ENCODE measurements at regions not wholly inside any gene's neighbourhood (a gene's known extent, or its start where the extent isn't known, plus 50 kb on each side); places are given as distances from the start of the nearest gene placed in this dataset.

GRCh38 chr9:1469996-1470395 is 419.8 kb downstream of the DMRT2 start:
- TF ChIP-seq CTCF (IDR thresholded peaks at IDR 0.05; ENCODE audit: low read depth, low read length): no peak
- no peak for TF ChIP-seq MYC (IDR thresholded peaks at IDR 0.05; ENCODE audit: low read depth, low read length)
- no peak for TF ChIP-seq POLR2A (IDR thresholded peaks at IDR 0.05; ENCODE audit: extremely low read depth, insufficient read length)
- no peak for TF ChIP-seq MAX (IDR thresholded peaks at IDR 0.05; ENCODE audit: low read depth, low read length)
- no peak for DNase-seq (ENCODE audit: low read depth)
- H3K4me3 ChIP-seq (ENCODE audit: low read depth, low read length): no peak overlapping the region

GRCh38 chr9:1473956-1474634 is 423.9 kb downstream of the DMRT2 start:
- DNase-seq (ENCODE audit: low read depth): no peak
- no peak overlapping the region for H3K4me3 ChIP-seq (ENCODE audit: low read depth, low read length)
- TF ChIP-seq POLR2A (IDR thresholded peaks at IDR 0.05; ENCODE audit: extremely low read depth, insufficient read length) (no peak), CTCF (IDR thresholded peaks at IDR 0.05; ENCODE audit: low read depth, low read length) (no peak), MYC (IDR thresholded peaks at IDR 0.05; ENCODE audit: low read depth, low read length) (no peak), MAX (IDR thresholded peaks at IDR 0.05; ENCODE audit: low read depth, low read length) (no peak)

- no peak overlapping the region for H3K4me3 ChIP-seq (ENCODE audit: low read depth, low read length)
- no peak for TF ChIP-seq POLR2A (IDR thresholded peaks at IDR 0.05; ENCODE audit: extremely low read depth, insufficient read length)
- no peak for TF ChIP-seq MYC (IDR thresholded peaks at IDR 0.05; ENCODE audit: low read depth, low read length)
- no peak for DNase-seq (ENCODE audit: low read depth)
Observed at GRCh38 chr9:1474671-1475070, 424.5 kb downstream of the DMRT2 start.

GRCh38 chr9:1490341-1491232 is 440.4 kb downstream of the DMRT2 start:
- DNase-seq (ENCODE audit: low read depth): no peak
- no peak for TF ChIP-seq MAX (IDR thresholded peaks at IDR 0.05; ENCODE audit: low read depth, low read length)
- TF ChIP-seq POLR2A (IDR thresholded peaks at IDR 0.05; ENCODE audit: extremely low read depth, insufficient read length): no peak
- H3K4me3 ChIP-seq (ENCODE audit: low read depth, low read length): no peak overlapping the region

GRCh38 chr9:1492156-1492555 is 442.0 kb downstream of the DMRT2 start:
- no peak for TF ChIP-seq MAX (IDR thresholded peaks at IDR 0.05; ENCODE audit: low read depth, low read length)
- TF ChIP-seq POLR2A (IDR thresholded peaks at IDR 0.05; ENCODE audit: extremely low read depth, insufficient read length): no peak
- TF ChIP-seq CTCF (IDR thresholded peaks at IDR 0.05; ENCODE audit: low read depth, low read length): no peak
- TF ChIP-seq MYC (IDR thresholded peaks at IDR 0.05; ENCODE audit: low read depth, low read length): no peak
- no peak overlapping the region for H3K4me3 ChIP-seq (ENCODE audit: low read depth, low read length)
- DNase-seq (ENCODE audit: low read depth): no peak

GRCh38 chr9:1495282-1496030 is 445.3 kb downstream of the DMRT2 start:
- TF ChIP-seq MYC (IDR thresholded peaks at IDR 0.05; ENCODE audit: low read depth, low read length) (no peak), POLR2A (IDR thresholded peaks at IDR 0.05; ENCODE audit: extremely low read depth, insufficient read length) (no peak), CTCF (IDR thresholded peaks at IDR 0.05; ENCODE audit: low read depth, low read length) (no peak), MAX (IDR thresholded peaks at IDR 0.05; ENCODE audit: low read depth, low read length) (no peak)
- no peak overlapping the region for H3K4me3 ChIP-seq (ENCODE audit: low read depth, low read length)
- DNase-seq (ENCODE audit: low read depth): no peak

Data from NB4 (cell line).